Liver (tissue), 7 donors: ENCODE measurements at regions not wholly inside any gene's neighbourhood (a gene's known extent, or its start where the extent isn't known, plus 50 kb on each side); places are given as distances from the start of the nearest gene placed in this dataset.

ENCODE experiments used
- DNase-seq: peaks from one replicate; pipeline ENCODE4 v3.0.0-alpha.2; 2017; ENCODE audit warnings: low spot score
- H3K27ac ChIP-seq, 2 donors: one replicate each; pipeline ENCODE4 v1.7.0; 2013; ENCODE audit warnings: inconsistent platforms in 2 of 2, low read length in 2 of 2, control low read depth in 1 of 2, low read depth in 1 of 2, mild to moderate bottlenecking in 1 of 2
- H3K27me3 ChIP-seq, 4 donors: one replicate each; pipeline versions ENCODE4 v1.6.1 to v1.7.0; 2013; ENCODE audit warnings: low read length in 3 of 4, inconsistent platforms in 1 of 4, mild to moderate bottlenecking in 1 of 4, moderate library complexity in 1 of 4; ENCODE audit not compliant: control insufficient read depth in 4 of 4, insufficient read depth in 4 of 4
- H3K36me3 ChIP-seq, 4 donors: one replicate each; pipeline versions ENCODE4 v1.6.1 to v1.7.0; 2013; ENCODE audit warnings: low read length in 3 of 4, mild to moderate bottlenecking in 3 of 4, low read depth in 1 of 4, moderate library complexity in 1 of 4; ENCODE audit not compliant: control insufficient read depth in 4 of 4, insufficient read depth in 3 of 4
- H3K4me1 ChIP-seq, 4 donors: one replicate each; pipeline versions ENCODE4 v1.6.1 to v1.7.0; 2013; ENCODE audit warnings: low read length in 3 of 4, mild to moderate bottlenecking in 3 of 4, moderate library complexity in 1 of 4; ENCODE audit not compliant: control insufficient read depth in 4 of 4, insufficient read depth in 4 of 4
- H3K4me3 ChIP-seq, 3 donors: one replicate each; pipeline versions ENCODE4 v1.6.1 to v1.7.0; 2013; ENCODE audit warnings: low read length in 3 of 3, control low read depth in 1 of 3, low read depth in 1 of 3, mild to moderate bottlenecking in 1 of 3
- H3K9ac ChIP-seq, 2 donors: one replicate each; pipeline ENCODE4 v1.7.0; 2013; ENCODE audit warnings: low read length in 2 of 2, mild to moderate bottlenecking in 2 of 2, moderate library complexity in 2 of 2, control low read depth in 1 of 2, low read depth in 1 of 2
- H3K9me3 ChIP-seq, 4 donors: one replicate each; pipeline versions ENCODE4 v1.6.1 to v1.7.0; 2013; ENCODE audit warnings: low read length in 3 of 4; ENCODE audit not compliant: control insufficient read depth in 4 of 4
- EGR1 ChIP-seq, 2 donors: IDR thresholded peaks; 2 replicates each; pipeline ENCODE4 v1.6.1; 2016 to 2018; ENCODE audit warnings: antibody characterized with exemption in 2 of 2, low read depth in 2 of 2
- FOXA1 ChIP-seq: IDR thresholded peaks from 2 replicates; pipeline ENCODE4 v1.6.1; 2016; ENCODE audit warnings: antibody characterized with exemption
- GABPA ChIP-seq, 2 donors: IDR thresholded peaks in 1 of 2; conservative IDR thresholded peaks in 1 of 2; 2 replicates each; pipeline ENCODE4 v1.6.1; 2016; ENCODE audit warnings: antibody characterized with exemption in 2 of 2, mild to moderate bottlenecking in 1 of 2, moderate library complexity in 1 of 2
- HNF4A ChIP-seq, 2 donors: conservative IDR thresholded peaks; 2 replicates each; pipeline ENCODE4 v1.6.1; 2016; ENCODE audit warnings: antibody characterized with exemption in 2 of 2, mild to moderate bottlenecking in 2 of 2
- HNF4G ChIP-seq: IDR thresholded peaks from 2 replicates; pipeline ENCODE4 v1.6.1; 2016; ENCODE audit warnings: antibody characterized with exemption
- NR2F2 ChIP-seq: IDR thresholded peaks from 2 replicates; pipeline ENCODE4 v1.6.1; 2016; ENCODE audit warnings: antibody characterized with exemption
- RAD21 ChIP-seq, 2 donors: IDR thresholded peaks; 2 replicates each; pipeline ENCODE4 v1.6.1; 2016; ENCODE audit warnings: antibody characterized with exemption in 2 of 2, mild to moderate bottlenecking in 2 of 2
- RXRA ChIP-seq, 2 donors: IDR thresholded peaks; 2 replicates each; pipeline ENCODE4 v1.6.1; 2017 to 2018; ENCODE audit warnings: antibody characterized with exemption in 2 of 2, mild to moderate bottlenecking in 1 of 2
- SP1 ChIP-seq: IDR thresholded peaks from 2 replicates; pipeline ENCODE4 v1.6.1; 2018; ENCODE audit warnings: antibody characterized with exemption, mild to moderate bottlenecking
- TAF1 ChIP-seq: conservative IDR thresholded peaks from 2 replicates; pipeline ENCODE4 v1.6.1; 2016; ENCODE audit warnings: antibody characterized with exemption, mild to moderate bottlenecking
- YY1 ChIP-seq: IDR thresholded peaks from 2 replicates; pipeline ENCODE4 v1.6.1; 2016; ENCODE audit warnings: antibody characterized with exemption, mild to moderate bottlenecking
- WGBS: extraction: QIAGEN DNeasy Blood & Tissue Kit; methylation state at CpG from one replicate; pipeline ENCODE4 v1.1.7; 2013; 5-methylcytosine and 5-hydroxymethylcytosine counted together
- TF ChIP-seq, protein P1 (sequence below): IDR thresholded peaks from 2 replicates; pipeline ENCODE4 v1.6.1; 2016; ENCODE audit warnings: antibody characterized with exemption
- TF ChIP-seq, protein P2 (sequence below): IDR thresholded peaks from 2 replicates; pipeline ENCODE4 v1.6.1; 2016; ENCODE audit warnings: antibody characterized with exemption
- TF ChIP-seq, protein P3 (sequence below): IDR thresholded peaks from 2 replicates; pipeline ENCODE4 v1.6.1; 2016; ENCODE audit warnings: antibody characterized with exemption, mild to moderate bottlenecking
- TF ChIP-seq, protein P4 (sequence below): IDR thresholded peaks from 2 replicates; pipeline ENCODE4 v1.6.1; 2016; ENCODE audit warnings: antibody characterized with exemption
- donor health status: healthy.
- donor health status: healthy.
- donor health status: healthy.
- donor health status: healthy.

DNA sequence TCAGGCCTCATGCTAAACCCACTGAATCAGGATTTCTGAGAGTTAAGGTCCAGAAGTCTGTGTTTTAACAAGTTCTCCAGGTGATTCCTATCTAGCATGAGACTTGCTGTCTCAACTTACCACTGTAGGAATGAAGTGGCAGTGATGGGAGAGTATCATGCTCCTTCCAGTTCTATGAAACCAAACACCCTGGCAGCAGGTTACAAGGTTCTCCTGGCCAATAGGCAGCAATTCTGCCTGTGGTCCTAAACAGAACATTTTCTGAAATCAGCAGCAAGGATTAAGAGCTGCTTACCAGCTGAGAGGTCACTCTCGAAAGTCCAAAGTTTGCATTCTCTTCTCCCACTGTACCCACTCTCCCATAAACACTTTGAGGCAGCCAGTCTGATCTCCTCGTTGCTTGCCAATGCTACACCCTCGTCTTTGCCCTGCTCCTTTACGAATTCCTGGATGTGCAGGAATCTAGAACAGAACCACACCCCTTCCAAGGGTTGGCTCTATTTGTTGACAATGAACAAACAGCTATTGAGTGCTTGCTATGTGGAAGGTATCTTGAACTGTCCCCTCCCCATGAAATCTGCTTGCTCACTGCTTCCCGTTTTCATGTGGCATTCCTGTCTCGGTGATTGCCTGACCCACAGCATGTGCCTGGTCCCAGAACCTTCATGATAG lies 100.5 kb downstream of the TMEM174 start:
- H3K9me3 ChIP-seq, result no peaks in the 10 kb centered on the region
- WGBS, result 34% methylated on average over 6 of the region's 6 CpGs

DNA sequence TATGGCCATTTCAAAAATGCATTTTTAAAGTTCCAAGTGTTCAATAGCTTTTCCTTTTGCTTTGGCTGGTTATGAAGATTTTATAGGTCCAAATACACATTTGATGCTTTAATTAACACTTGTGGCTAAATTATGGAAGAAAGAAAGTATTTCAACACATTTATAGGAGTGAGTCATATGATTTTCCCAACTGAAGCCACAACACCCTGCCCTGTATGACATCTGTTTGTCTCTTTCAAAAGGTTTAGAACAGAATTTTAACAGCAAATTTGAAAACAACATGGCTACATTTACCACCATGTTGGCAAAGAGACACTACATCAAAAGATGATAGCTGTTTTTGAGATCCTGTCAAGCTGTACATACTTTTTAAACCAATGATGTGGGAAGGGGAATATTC lies 99.4 kb downstream of the TMEM174 start:
- Histone ChIP-seq H3K27me3 (peaks cover 0 to 4% (median 0%) of the 10 kb centered on the region in 4 donors), H3K27ac (no peak overlapping the region), H3K4me3 (no peak overlapping the region), H3K4me1 (no peaks in the 10 kb centered on the region), H3K9me3 (no peaks in the 10 kb centered on the region), H3K9ac (no peak overlapping the region), H3K36me3 (no peaks in the 10 kb centered on the region)
- TF ChIP-seq EGR1 (IDR thresholded peaks at IDR 0.05; ENCODE audit: low read depth in 2 of 2), result no peak
- no peak for TF ChIP-seq RXRA (IDR thresholded peaks at IDR 0.05)
- no peak for TF ChIP-seq TAF1
- no peak for TF ChIP-seq RAD21 (IDR thresholded peaks at IDR 0.05)
- TF ChIP-seq GABPA (IDR thresholded peaks at IDR 0.05 in 1 of 2, conservative IDR thresholded peaks at IDR 0.05 in 1 of 2), result no peak
- TF ChIP-seq YY1, result no peak
- TF ChIP-seq HNF4G, result no peak
- TF ChIP-seq, protein P1, sequence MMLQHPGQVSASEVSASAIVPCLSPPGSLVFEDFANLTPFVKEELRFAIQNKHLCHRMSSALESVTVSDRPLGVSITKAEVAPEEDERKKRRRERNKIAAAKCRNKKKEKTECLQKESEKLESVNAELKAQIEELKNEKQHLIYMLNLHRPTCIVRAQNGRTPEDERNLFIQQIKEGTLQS, result no peak
- no peak for TF ChIP-seq FOXA1
- no peak for TF ChIP-seq HNF4A (conservative IDR thresholded peaks at IDR 0.05)
- TF ChIP-seq NR2F2, result no peak
- TF ChIP-seq SP1, result no peak
- TF ChIP-seq, protein P2, sequence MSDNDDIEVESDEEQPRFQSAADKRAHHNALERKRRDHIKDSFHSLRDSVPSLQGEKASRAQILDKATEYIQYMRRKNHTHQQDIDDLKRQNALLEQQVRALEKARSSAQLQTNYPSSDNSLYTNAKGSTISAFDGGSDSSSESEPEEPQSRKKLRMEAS, result no peak
- TF ChIP-seq, protein P3, sequence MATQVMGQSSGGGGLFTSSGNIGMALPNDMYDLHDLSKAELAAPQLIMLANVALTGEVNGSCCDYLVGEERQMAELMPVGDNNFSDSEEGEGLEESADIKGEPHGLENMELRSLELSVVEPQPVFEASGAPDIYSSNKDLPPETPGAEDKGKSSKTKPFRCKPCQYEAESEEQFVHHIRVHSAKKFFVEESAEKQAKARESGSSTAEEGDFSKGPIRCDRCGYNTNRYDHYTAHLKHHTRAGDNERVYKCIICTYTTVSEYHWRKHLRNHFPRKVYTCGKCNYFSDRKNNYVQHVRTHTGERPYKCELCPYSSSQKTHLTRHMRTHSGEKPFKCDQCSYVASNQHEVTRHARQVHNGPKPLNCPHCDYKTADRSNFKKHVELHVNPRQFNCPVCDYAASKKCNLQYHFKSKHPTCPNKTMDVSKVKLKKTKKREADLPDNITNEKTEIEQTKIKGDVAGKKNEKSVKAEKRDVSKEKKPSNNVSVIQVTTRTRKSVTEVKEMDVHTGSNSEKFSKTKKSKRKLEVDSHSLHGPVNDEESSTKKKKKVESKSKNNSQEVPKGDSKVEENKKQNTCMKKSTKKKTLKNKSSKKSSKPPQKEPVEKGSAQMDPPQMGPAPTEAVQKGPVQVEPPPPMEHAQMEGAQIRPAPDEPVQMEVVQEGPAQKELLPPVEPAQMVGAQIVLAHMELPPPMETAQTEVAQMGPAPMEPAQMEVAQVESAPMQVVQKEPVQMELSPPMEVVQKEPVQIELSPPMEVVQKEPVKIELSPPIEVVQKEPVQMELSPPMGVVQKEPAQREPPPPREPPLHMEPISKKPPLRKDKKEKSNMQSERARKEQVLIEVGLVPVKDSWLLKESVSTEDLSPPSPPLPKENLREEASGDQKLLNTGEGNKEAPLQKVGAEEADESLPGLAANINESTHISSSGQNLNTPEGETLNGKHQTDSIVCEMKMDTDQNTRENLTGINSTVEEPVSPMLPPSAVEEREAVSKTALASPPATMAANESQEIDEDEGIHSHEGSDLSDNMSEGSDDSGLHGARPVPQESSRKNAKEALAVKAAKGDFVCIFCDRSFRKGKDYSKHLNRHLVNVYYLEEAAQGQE, result no peak
- DNase-seq, result no peak

More for the DNA sequence above, 100.5 kb downstream of the TMEM174 start:
- no peaks in the 10 kb centered on the region for H3K36me3 ChIP-seq
- no peak for DNase-seq
- H3K9ac ChIP-seq, result no peak overlapping the region
- H3K27ac ChIP-seq, result no peak overlapping the region
- TF ChIP-seq, protein P4, sequence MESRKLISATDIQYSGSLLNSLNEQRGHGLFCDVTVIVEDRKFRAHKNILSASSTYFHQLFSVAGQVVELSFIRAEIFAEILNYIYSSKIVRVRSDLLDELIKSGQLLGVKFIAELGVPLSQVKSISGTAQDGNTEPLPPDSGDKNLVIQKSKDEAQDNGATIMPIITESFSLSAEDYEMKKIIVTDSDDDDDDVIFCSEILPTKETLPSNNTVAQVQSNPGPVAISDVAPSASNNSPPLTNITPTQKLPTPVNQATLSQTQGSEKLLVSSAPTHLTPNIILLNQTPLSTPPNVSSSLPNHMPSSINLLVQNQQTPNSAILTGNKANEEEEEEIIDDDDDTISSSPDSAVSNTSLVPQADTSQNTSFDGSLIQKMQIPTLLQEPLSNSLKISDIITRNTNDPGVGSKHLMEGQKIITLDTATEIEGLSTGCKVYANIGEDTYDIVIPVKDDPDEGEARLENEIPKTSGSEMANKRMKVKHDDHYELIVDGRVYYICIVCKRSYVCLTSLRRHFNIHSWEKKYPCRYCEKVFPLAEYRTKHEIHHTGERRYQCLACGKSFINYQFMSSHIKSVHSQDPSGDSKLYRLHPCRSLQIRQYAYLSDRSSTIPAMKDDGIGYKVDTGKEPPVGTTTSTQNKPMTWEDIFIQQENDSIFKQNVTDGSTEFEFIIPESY, result no peak
- H3K4me1 ChIP-seq, result no peaks in the 10 kb centered on the region
- peaks cover 0 to 4% (median 0%) of the 10 kb centered on the region in 4 donors for H3K27me3 ChIP-seq
- no peak overlapping the region for H3K4me3 ChIP-seq
